Esophagus squamous epithelium (tissue), 4 donors: ENCODE measurements at regions not wholly inside any gene's neighbourhood (a gene's known extent, or its start where the extent isn't known, plus 50 kb on each side); places are given as distances from the start of the nearest gene placed in this dataset.

Experiments used
- POLR2A ChIP-seq, 4 donors: fragments of 450-650 bp; IDR thresholded peaks; one replicate each; pipeline ENCODE4 v1.6.1; 2017; ENCODE audit warnings: antibody characterized with exemption in 4 of 4, mild to moderate bottlenecking in 4 of 4, moderate library complexity in 3 of 4
- TF ChIP-seq, protein P1 (sequence below), 6 experiments: fragments of 450-650 bp in 4 of 6; fragments of 200-600 bp in 2 of 6; sonication (generic) in 2 of 6; IDR thresholded peaks; one replicate each; pipeline ENCODE4 v1.5.1; 2016 to 2019; ENCODE audit warnings: antibody characterized with exemption in 6 of 6, mild to moderate bottlenecking in 4 of 6, moderate library complexity in 4 of 6

DNA sequence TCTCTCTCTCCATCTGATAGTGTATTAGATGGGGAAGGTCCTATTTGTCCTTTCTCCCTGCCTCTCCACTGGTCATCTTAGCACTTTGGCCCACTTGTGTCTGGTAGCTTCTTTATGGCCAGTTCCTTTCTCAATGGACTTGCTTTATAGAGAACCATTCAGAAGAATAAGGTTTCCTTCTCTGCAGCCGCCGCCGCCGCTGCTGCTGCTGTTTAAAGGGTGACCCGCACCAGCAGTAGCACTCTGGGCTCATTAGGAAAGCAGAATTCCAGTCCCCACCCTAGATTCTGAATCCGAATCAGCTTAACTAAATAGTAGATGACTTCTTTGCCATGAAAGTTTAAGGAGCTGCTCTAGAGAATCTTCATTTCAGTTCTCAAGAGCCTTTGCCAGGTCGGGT is 490.2 kb downstream of the FOXO1 start:
- TF ChIP-seq, protein P1, sequence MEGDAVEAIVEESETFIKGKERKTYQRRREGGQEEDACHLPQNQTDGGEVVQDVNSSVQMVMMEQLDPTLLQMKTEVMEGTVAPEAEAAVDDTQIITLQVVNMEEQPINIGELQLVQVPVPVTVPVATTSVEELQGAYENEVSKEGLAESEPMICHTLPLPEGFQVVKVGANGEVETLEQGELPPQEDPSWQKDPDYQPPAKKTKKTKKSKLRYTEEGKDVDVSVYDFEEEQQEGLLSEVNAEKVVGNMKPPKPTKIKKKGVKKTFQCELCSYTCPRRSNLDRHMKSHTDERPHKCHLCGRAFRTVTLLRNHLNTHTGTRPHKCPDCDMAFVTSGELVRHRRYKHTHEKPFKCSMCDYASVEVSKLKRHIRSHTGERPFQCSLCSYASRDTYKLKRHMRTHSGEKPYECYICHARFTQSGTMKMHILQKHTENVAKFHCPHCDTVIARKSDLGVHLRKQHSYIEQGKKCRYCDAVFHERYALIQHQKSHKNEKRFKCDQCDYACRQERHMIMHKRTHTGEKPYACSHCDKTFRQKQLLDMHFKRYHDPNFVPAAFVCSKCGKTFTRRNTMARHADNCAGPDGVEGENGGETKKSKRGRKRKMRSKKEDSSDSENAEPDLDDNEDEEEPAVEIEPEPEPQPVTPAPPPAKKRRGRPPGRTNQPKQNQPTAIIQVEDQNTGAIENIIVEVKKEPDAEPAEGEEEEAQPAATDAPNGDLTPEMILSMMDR (IDR thresholded peaks at IDR 0.05) = no peak
- no peak for TF ChIP-seq POLR2A (IDR thresholded peaks at IDR 0.05)
